ENCODE measurements at regions not wholly inside any gene's neighbourhood (a gene's known extent, or its start where the extent isn't known, plus 50 kb on each side); places are given as distances from the start of the nearest gene placed in this dataset.

DNA sequence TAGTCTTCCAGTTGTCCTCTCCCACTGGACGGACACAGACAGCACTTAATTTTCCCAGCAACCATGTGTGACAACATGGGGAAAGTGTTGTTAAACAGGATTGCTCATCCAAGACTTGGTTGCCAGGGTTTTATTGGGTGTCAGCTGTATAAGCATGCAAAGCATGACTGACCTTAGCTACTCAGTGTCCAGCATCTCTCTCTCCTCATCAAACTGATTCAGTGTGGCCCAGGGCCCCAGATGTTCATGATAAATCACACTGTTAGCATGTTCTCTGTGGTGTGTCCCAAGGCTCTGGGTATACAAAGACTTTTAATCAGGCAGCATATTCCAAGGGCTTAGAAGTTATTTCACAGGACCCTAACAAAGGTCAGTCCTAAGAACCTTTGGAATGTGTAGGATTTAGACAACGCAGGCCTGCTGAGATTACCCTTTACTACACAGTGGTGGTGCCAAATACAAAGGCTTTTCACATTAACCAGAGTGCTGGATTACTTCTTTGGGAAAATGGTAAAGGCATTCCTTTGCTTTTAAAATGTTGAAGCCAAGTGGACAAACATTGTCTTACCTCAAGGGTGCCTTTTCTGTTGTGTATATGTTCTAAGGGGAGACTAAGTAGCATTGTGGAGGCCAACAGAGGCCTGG is 213.3 kb downstream of the GLUD2 start:
- no peak for TF ChIP-seq POLR2AphosphoS5 (IDR thresholded peaks at IDR 0.05)
- no peak for TF ChIP-seq EP300 (IDR thresholded peaks at IDR 0.05)
- no peak for TF ChIP-seq POLR2A (IDR thresholded peaks at IDR 0.05)
- TF ChIP-seq, protein P1, sequence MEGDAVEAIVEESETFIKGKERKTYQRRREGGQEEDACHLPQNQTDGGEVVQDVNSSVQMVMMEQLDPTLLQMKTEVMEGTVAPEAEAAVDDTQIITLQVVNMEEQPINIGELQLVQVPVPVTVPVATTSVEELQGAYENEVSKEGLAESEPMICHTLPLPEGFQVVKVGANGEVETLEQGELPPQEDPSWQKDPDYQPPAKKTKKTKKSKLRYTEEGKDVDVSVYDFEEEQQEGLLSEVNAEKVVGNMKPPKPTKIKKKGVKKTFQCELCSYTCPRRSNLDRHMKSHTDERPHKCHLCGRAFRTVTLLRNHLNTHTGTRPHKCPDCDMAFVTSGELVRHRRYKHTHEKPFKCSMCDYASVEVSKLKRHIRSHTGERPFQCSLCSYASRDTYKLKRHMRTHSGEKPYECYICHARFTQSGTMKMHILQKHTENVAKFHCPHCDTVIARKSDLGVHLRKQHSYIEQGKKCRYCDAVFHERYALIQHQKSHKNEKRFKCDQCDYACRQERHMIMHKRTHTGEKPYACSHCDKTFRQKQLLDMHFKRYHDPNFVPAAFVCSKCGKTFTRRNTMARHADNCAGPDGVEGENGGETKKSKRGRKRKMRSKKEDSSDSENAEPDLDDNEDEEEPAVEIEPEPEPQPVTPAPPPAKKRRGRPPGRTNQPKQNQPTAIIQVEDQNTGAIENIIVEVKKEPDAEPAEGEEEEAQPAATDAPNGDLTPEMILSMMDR (IDR thresholded peaks at IDR 0.05): no peak
- DNase-seq: no peak
- Histone ChIP-seq H3K4me1 (no peaks in the 10 kb centered on the region), H3K4me3 (no peak overlapping the region), H3K36me3 (no peaks in the 10 kb centered on the region), H3K27ac (no peak overlapping the region), H3K9me3 (no peaks in the 10 kb centered on the region), H3K27me3 (no peaks in the 10 kb centered on the region)
- intact Hi-C loops (cut with DNase I; ENCODE audit: low total_unique reads): no loop called here
- 51 to 74% (median 61%) methylated on average over 1 to 2 of the region's 2 CpGs for WGBS, 5 donors

DNA sequence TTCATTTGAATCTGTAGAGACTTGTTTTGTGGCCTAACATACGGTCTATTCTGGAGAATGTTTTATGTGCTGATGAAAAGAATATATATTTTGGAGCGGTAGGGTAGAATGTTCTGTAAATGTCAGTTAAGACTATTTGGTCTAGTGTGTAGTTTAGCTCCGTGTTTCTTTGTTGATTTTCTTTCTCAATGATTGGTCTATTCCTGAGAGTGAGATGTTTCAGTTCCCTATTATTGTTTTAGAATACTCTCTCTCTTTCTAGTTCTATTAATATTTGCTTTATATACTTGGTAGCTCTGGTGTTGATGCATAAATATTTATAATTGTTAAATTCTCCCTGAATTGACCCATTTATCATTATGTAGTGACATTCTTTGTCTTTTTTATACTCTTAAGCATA is 236.5 kb downstream of the GLUD2 start:
- intact Hi-C loops (cut with DNase I; ENCODE audit: low total_unique reads): no loop called here
- Histone ChIP-seq H3K36me3 (no peaks in the 10 kb centered on the region), H3K4me1 (no peaks in the 10 kb centered on the region), H3K9me3 (peaks cover 0 to 7% (median 3%) of the 10 kb centered on the region in 4 donors), H3K27ac (no peak overlapping the region), H3K27me3 (no peaks in the 10 kb centered on the region), H3K4me3 (no peak overlapping the region)
- 64 to 86% (median 82%) methylated on average over 3 of the region's 3 CpGs for WGBS, 5 donors
- no peak for TF ChIP-seq POLR2AphosphoS5 (IDR thresholded peaks at IDR 0.05)
- no peak for TF ChIP-seq POLR2A (IDR thresholded peaks at IDR 0.05)
- TF ChIP-seq EP300 (IDR thresholded peaks at IDR 0.05): no peak
- TF ChIP-seq, protein P1 (IDR thresholded peaks at IDR 0.05): no peak
- no peak for DNase-seq

DNA sequence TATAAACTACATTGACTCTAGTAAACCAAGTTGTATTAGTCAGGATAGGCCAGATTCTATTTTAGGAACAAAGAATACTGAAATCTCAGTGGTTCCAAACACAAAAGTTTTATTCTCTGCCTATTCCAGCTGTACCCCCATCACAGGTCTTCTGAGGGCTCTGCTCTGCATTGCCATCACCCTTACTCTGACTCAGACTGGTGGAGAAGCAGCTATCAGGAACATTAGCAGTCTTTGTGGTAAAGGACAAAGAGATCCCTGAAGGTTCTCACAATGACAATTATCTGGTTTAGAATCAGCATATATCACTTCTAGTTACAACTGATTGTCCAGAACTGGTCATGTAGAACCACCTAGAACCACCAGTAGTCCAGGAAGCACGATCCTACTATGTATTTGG is 251.1 kb downstream of the GLUD2 start:
- DNase-seq: no peak
- no peaks in the 10 kb centered on the region for H3K4me1 ChIP-seq
- WGBS, 5 donors: 58 to 88% (median 67%) methylated on average over 1 of the region's 1 CpG
- TF ChIP-seq POLR2AphosphoS5 (IDR thresholded peaks at IDR 0.05): no peak
- no peak for TF ChIP-seq EP300 (IDR thresholded peaks at IDR 0.05)
- TF ChIP-seq POLR2A (IDR thresholded peaks at IDR 0.05): no peak
- TF ChIP-seq, protein P1 (IDR thresholded peaks at IDR 0.05): no peak
- H3K9me3 ChIP-seq: no peaks in the 10 kb centered on the region
- H3K4me3 ChIP-seq: no peak overlapping the region
- H3K27ac ChIP-seq: no peak overlapping the region
- H3K36me3 ChIP-seq: no peaks in the 10 kb centered on the region
- intact Hi-C loops (cut with DNase I; ENCODE audit: low total_unique reads): no loop called here
- no peaks in the 10 kb centered on the region for H3K27me3 ChIP-seq

DNA sequence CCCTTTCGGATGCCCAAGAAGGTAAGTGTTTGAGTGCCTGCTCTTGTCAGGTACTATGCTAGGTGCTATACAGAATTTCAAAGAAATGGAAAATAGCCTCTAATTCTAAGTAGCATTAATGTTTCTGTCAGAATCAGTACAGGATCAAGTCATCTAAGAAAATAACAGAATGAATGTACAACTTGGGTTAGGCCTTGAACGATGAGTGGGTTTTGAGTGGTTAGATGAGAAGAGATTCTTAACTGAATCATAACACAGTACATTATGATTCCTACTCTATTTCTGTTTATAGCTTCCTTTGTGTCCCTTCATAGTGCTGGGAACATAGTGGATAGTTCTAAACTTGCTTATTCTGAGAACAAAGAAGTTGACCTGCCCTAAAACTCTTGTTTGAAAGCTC is 253.9 kb downstream of the GLUD2 start:
- Histone ChIP-seq H3K4me3 (no peak overlapping the region), H3K4me1 (no peaks in the 10 kb centered on the region), H3K27me3 (no peaks in the 10 kb centered on the region), H3K27ac (no peak overlapping the region), H3K36me3 (no peaks in the 10 kb centered on the region), H3K9me3 (no peaks in the 10 kb centered on the region)
- intact Hi-C loops (cut with DNase I; ENCODE audit: low total_unique reads): no loop called here
- WGBS, 5 donors: 90 to 93% (median 91%) methylated on average over 2 of the region's 2 CpGs
- no peak for DNase-seq
- TF ChIP-seq POLR2A (IDR thresholded peaks at IDR 0.05): no peak
- no peak for TF ChIP-seq EP300 (IDR thresholded peaks at IDR 0.05)
- no peak for TF ChIP-seq POLR2AphosphoS5 (IDR thresholded peaks at IDR 0.05)
- TF ChIP-seq, protein P1 (IDR thresholded peaks at IDR 0.05): no peak
